HCT116 (cell line): ENCODE measurements at regions not wholly inside any gene's neighbourhood (a gene's known extent, or its start where the extent isn't known, plus 50 kb on each side); places are given as distances from the start of the nearest gene placed in this dataset.
"Not testable (repeated sequence)": the region's sequence is repeated elsewhere in the genome, so short reads cannot be mapped to it uniquely, and the experiment has no call there.

ENCODE experiments used
- EGR1 ChIP-seq: IDR thresholded peaks from 2 replicates; pipeline ENCODE4 v1.6.1; 2012; ENCODE audit warnings: low read depth
- POLR2A ChIP-seq: IDR thresholded peaks from 2 replicates; pipeline ENCODE4 v1.7.0; 2011; ENCODE audit warnings: borderline replicate concordance; ENCODE audit not compliant: insufficient read depth, insufficient read length; ENCODE audit errors: extremely low read depth
- SIN3A ChIP-seq: IDR thresholded peaks from 2 replicates; pipeline ENCODE4 v1.6.1; 2012; ENCODE audit warnings: low read depth
- SP1 ChIP-seq: IDR thresholded peaks from 2 replicates; pipeline ENCODE4 v1.6.1; 2012; ENCODE audit warnings: low read depth
- ZFX ChIP-seq: fragments of 450-650 bp; IDR thresholded peaks from 2 replicates; pipeline ENCODE4 v1.6.1; 2017
- TF ChIP-seq, protein P1 (sequence below), 3 experiments: fragments of 200-600 bp in 1 of 3; sonication (generic) in 1 of 3; IDR thresholded peaks in 2 of 3; conservative IDR thresholded peaks in 1 of 3; 2 replicates each; pipeline ENCODE4 v1.5.1; 2012 to 2017; ENCODE audit warnings: low read depth in 2 of 3, low read length in 2 of 3, antibody characterized with exemption in 1 of 3, borderline replicate concordance in 1 of 3, control low read depth in 1 of 3, mild to moderate bottlenecking in 1 of 3, mixed read lengths in 1 of 3, mixed run types in 1 of 3, moderate library complexity in 1 of 3; ENCODE audit not compliant: insufficient read depth in 1 of 3

DNA sequence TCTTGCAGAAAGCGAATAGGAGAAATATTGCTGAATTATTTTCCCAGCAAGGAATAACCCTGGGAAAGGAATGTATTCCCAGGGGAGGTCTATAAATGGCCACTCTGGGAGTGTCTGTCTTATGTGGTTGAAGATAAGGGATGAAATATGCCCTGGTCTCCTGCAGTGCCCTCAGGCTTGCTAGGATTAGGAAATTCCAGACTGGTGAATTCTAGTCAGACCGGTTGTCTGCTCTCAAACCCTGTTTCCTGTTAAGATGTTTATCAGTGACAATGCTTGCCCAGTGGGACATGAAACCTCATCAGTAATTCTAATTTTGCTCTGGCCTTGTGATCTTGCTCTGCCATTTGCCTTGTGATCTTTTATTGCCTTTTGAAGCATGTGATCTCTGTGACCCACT is 148.2 kb upstream of the CHODL start:
- TF ChIP-seq, protein P1, sequence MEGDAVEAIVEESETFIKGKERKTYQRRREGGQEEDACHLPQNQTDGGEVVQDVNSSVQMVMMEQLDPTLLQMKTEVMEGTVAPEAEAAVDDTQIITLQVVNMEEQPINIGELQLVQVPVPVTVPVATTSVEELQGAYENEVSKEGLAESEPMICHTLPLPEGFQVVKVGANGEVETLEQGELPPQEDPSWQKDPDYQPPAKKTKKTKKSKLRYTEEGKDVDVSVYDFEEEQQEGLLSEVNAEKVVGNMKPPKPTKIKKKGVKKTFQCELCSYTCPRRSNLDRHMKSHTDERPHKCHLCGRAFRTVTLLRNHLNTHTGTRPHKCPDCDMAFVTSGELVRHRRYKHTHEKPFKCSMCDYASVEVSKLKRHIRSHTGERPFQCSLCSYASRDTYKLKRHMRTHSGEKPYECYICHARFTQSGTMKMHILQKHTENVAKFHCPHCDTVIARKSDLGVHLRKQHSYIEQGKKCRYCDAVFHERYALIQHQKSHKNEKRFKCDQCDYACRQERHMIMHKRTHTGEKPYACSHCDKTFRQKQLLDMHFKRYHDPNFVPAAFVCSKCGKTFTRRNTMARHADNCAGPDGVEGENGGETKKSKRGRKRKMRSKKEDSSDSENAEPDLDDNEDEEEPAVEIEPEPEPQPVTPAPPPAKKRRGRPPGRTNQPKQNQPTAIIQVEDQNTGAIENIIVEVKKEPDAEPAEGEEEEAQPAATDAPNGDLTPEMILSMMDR (IDR thresholded peaks at IDR 0.05 in 2 of 3, conservative IDR thresholded peaks at IDR 0.05 in 1 of 3; ENCODE audit: borderline replicate concordance in 1 of 3, insufficient read depth in 1 of 3, low read depth in 2 of 3, low read length in 2 of 3), result not testable (repeated sequence)
- not testable (repeated sequence) for TF ChIP-seq ZFX, EGR1, SP1, SIN3A, POLR2A
